ENCODE measurements at regions not wholly inside any gene's neighbourhood (a gene's known extent, or its start where the extent isn't known, plus 50 kb on each side); places are given as distances from the start of the nearest gene placed in this dataset.
"Not testable (repeated sequence)": the region's sequence is repeated elsewhere in the genome, so short reads cannot be mapped to it uniquely, and the experiment has no call there.

- Mint-ChIP-seq H3K9me3 (peaks cover 0 to 2% (median 0%) of the 10 kb centered on the region in 7 donors), H3K36me3 (no peaks in the 10 kb centered on the region), H3K4me3 (no peak overlapping the region), H3K27me3 (no peaks in the 10 kb centered on the region), H3K27ac (no peak overlapping the region), H3K4me1 (no peaks in the 10 kb centered on the region)
- DNase-seq, result no peak
- Histone ChIP-seq H3K9me3 (ENCODE audit: control insufficient read depth in 2 of 2, low read length in 2 of 2) (no peaks in the 10 kb centered on the region), H3K27ac (ENCODE audit: insufficient read depth, low read length, poor library complexity, severe bottlenecking) (no peak overlapping the region), H3K4me3 (ENCODE audit: low read depth, low read length) (no peak overlapping the region), H3K4me1 (ENCODE audit: control insufficient read depth, insufficient read depth, low read length, poor library complexity, severe bottlenecking) (no peaks in the 10 kb centered on the region), H3K36me3 (ENCODE audit: control insufficient read depth, insufficient read depth, low read length) (no peaks in the 10 kb centered on the region), H3K27me3 (ENCODE audit: control insufficient read depth, insufficient read depth, low read length) (no peaks in the 10 kb centered on the region)
- no peak for ATAC-seq (ENCODE audit: low read depth in 2 of 2)
Observed at GRCh38 chrX:128816919-128817318, 706.4 kb downstream of the SMARCA1 start.

- Mint-ChIP-seq H3K36me3 (no peaks in the 10 kb centered on the region), H3K4me3 (no peak overlapping the region), H3K27me3 (no peaks in the 10 kb centered on the region), H3K9me3 (peaks cover 0 to 13% (median 6%) of the 10 kb centered on the region in 7 donors), H3K27ac (no peak overlapping the region), H3K4me1 (no peaks in the 10 kb centered on the region)
- ATAC-seq (ENCODE audit: low read depth in 2 of 2), result no peak
- Histone ChIP-seq H3K4me3 (ENCODE audit: low read depth, low read length) (no peak overlapping the region), H3K27me3 (ENCODE audit: control insufficient read depth, insufficient read depth, low read length) (no peaks in the 10 kb centered on the region), H3K4me1 (ENCODE audit: control insufficient read depth, insufficient read depth, low read length, poor library complexity, severe bottlenecking) (no peaks in the 10 kb centered on the region), H3K9me3 (ENCODE audit: control insufficient read depth in 2 of 2, low read length in 2 of 2) (peaks cover 0 to 6% of the 10 kb centered on the region in 2 experiments), H3K36me3 (ENCODE audit: control insufficient read depth, insufficient read depth, low read length) (no peaks in the 10 kb centered on the region), H3K27ac (ENCODE audit: insufficient read depth, low read length, poor library complexity, severe bottlenecking) (no peak overlapping the region)
- DNase-seq, result peak in 2 of 3 donors; percentile 7 to 10
Observed at GRCh38 chrX:128807367-128807766, 715.9 kb downstream of the SMARCA1 start.

DNA sequence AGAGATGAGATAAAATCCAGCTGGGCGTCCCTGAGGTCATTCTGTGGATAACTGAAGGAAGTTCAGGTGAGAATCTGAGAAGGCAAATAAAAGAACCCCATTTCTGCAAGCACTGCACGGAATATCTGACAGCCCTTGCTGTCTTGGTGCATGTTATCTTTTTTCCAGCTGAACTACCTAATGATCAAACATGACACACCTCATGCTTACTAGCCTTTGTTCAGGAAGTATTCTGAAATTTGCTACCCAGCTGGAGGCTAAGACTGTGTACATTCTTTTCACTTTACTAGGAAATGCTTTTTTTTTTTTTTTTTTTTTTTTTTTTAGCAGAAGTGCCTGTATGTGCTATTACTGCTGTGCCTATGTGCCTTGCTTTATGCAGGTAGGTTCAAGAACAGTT is 718.1 kb downstream of the SMARCA1 start:
- Histone ChIP-seq H3K4me1 (ENCODE audit: control insufficient read depth, insufficient read depth, low read length, poor library complexity, severe bottlenecking) (no peaks in the 10 kb centered on the region), H3K4me3 (ENCODE audit: low read depth, low read length) (no peak overlapping the region), H3K27me3 (ENCODE audit: control insufficient read depth, insufficient read depth, low read length) (no peaks in the 10 kb centered on the region), H3K27ac (ENCODE audit: insufficient read depth, low read length, poor library complexity, severe bottlenecking) (no peak overlapping the region), H3K36me3 (ENCODE audit: control insufficient read depth, insufficient read depth, low read length) (no peaks in the 10 kb centered on the region), H3K9me3 (ENCODE audit: control insufficient read depth in 2 of 2, low read length in 2 of 2) (peaks cover 0 to 6% of the 10 kb centered on the region in 2 experiments)
- no peaks in the 10 kb centered on the region for H3K36me3 Mint-ChIP-seq
- no peak for DNase-seq
- no peaks in the 10 kb centered on the region for H3K4me1 Mint-ChIP-seq
- H3K4me3 Mint-ChIP-seq, result no peak overlapping the region
- H3K27ac Mint-ChIP-seq, result no peak overlapping the region
- peaks cover 0 to 13% (median 6%) of the 10 kb centered on the region in 7 donors for H3K9me3 Mint-ChIP-seq
- no peaks in the 10 kb centered on the region for H3K27me3 Mint-ChIP-seq
- ATAC-seq (ENCODE audit: low read depth in 2 of 2), result no peak

- DNase-seq (no peak), ATAC-seq (ENCODE audit: low read depth in 2 of 2) (no peak)
- Mint-ChIP-seq H3K4me1 (no peaks in the 10 kb centered on the region), H3K27ac (no peak overlapping the region), H3K9me3 (peaks cover 0 to 13% (median 6%) of the 10 kb centered on the region in 7 donors), H3K4me3 (no peak overlapping the region), H3K36me3 (no peaks in the 10 kb centered on the region), H3K27me3 (no peaks in the 10 kb centered on the region)
- Histone ChIP-seq H3K4me1 (ENCODE audit: control insufficient read depth, insufficient read depth, low read length, poor library complexity, severe bottlenecking) (no peaks in the 10 kb centered on the region), H3K36me3 (ENCODE audit: control insufficient read depth, insufficient read depth, low read length) (no peaks in the 10 kb centered on the region), H3K27me3 (ENCODE audit: control insufficient read depth, insufficient read depth, low read length) (no peaks in the 10 kb centered on the region), H3K4me3 (ENCODE audit: low read depth, low read length) (no peak overlapping the region), H3K27ac (ENCODE audit: insufficient read depth, low read length, poor library complexity, severe bottlenecking) (no peak overlapping the region), H3K9me3 (ENCODE audit: control insufficient read depth in 2 of 2, low read length in 2 of 2) (peaks cover 0 to 6% of the 10 kb centered on the region in 2 experiments)
Observed at GRCh38 chrX:128804828-128805227, 718.5 kb downstream of the SMARCA1 start.

DNA sequence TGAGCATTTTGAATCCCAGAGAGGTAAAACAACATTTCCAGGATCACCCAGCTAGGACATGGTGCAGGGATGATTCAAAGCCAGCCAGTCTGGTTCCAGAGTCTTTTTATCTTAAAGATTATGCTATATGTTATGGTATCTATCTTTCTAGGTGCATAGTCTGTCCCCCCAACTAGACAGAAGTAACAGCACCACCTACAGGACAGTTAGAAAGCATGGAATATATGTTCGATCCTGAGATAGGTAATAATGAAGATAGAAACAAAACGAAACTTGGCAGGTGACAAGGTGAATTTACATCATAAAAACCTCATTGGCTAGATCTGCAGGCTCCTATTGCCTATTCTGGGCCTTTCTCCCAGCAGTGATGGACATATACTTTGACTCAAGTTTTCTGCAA is 723.2 kb downstream of the SMARCA1 start:
- no peaks in the 10 kb centered on the region for H3K4me1 Mint-ChIP-seq
- H3K4me3 Mint-ChIP-seq, result no peak overlapping the region

GRCh38 chrX:128783139-128783538 is 730.9 kb upstream of the ACTRT1 start:
- H3K9me3 ChIP-seq (ENCODE audit: control insufficient read depth in 2 of 2, low read length in 2 of 2); H3K9me3 Mint-ChIP-seq; H3K4me3 ChIP-seq (ENCODE audit: low read depth, low read length); H3K27me3 ChIP-seq (ENCODE audit: control insufficient read depth, insufficient read depth, low read length); H3K27ac ChIP-seq (ENCODE audit: insufficient read depth, low read length, poor library complexity, severe bottlenecking); H3K27me3 Mint-ChIP-seq; H3K36me3 Mint-ChIP-seq; H3K4me1 ChIP-seq (ENCODE audit: control insufficient read depth, insufficient read depth, low read length, poor library complexity, severe bottlenecking); ATAC-seq (ENCODE audit: low read depth in 2 of 2); H3K36me3 ChIP-seq (ENCODE audit: control insufficient read depth, insufficient read depth, low read length): not testable (repeated sequence)
- peak in 2 of 3 donors; percentile 13 to 15 for DNase-seq
- Mint-ChIP-seq H3K27ac (peak overlapping the region in 2 of 3 donors; percentile 42 to 52), H3K4me3 (peak overlapping the region in 2 of 4 donors; percentile 79 to 81), H3K4me1 (peaks cover 0 to 30% (median 8%) of the 10 kb centered on the region in 4 donors)

More for the DNA sequence above, 723.2 kb downstream of the SMARCA1 start:
- Histone ChIP-seq H3K27ac (ENCODE audit: insufficient read depth, low read length, poor library complexity, severe bottlenecking) (no peak overlapping the region), H3K4me3 (ENCODE audit: low read depth, low read length) (no peak overlapping the region), H3K4me1 (ENCODE audit: control insufficient read depth, insufficient read depth, low read length, poor library complexity, severe bottlenecking) (no peaks in the 10 kb centered on the region), H3K27me3 (ENCODE audit: control insufficient read depth, insufficient read depth, low read length) (no peaks in the 10 kb centered on the region), H3K9me3 (ENCODE audit: control insufficient read depth in 2 of 2, low read length in 2 of 2) (no peaks in the 10 kb centered on the region), H3K36me3 (ENCODE audit: control insufficient read depth, insufficient read depth, low read length) (no peaks in the 10 kb centered on the region)
- peaks cover 0 to 5% (median 0%) of the 10 kb centered on the region in 7 donors for H3K9me3 Mint-ChIP-seq
- H3K27me3 Mint-ChIP-seq, result no peaks in the 10 kb centered on the region
- DNase-seq, result no peak
- no peak overlapping the region for H3K27ac Mint-ChIP-seq
- ATAC-seq (ENCODE audit: low read depth in 2 of 2), result no peak
- H3K36me3 Mint-ChIP-seq, result no peaks in the 10 kb centered on the region

GRCh38 chrX:128781506-128781905 is 729.3 kb upstream of the ACTRT1 start:
- Histone ChIP-seq H3K27ac (ENCODE audit: insufficient read depth, low read length, poor library complexity, severe bottlenecking) (no peak overlapping the region), H3K36me3 (ENCODE audit: control insufficient read depth, insufficient read depth, low read length) (no peaks in the 10 kb centered on the region), H3K4me1 (ENCODE audit: control insufficient read depth, insufficient read depth, low read length, poor library complexity, severe bottlenecking) (no peaks in the 10 kb centered on the region), H3K4me3 (ENCODE audit: low read depth, low read length) (no peak overlapping the region), H3K27me3 (ENCODE audit: control insufficient read depth, insufficient read depth, low read length) (no peaks in the 10 kb centered on the region), H3K9me3 (ENCODE audit: control insufficient read depth in 2 of 2, low read length in 2 of 2) (no peaks in the 10 kb centered on the region)
- Mint-ChIP-seq H3K9me3 (peaks cover 0 to 9% (median 0%) of the 10 kb centered on the region in 7 donors), H3K27me3 (no peaks in the 10 kb centered on the region), H3K27ac (no peak overlapping the region), H3K4me1 (peaks cover 0 to 30% (median 8%) of the 10 kb centered on the region in 4 donors), H3K36me3 (no peaks in the 10 kb centered on the region), H3K4me3 (peak overlapping the region in 1 of 4 donors; percentile 39)
- no peak for ATAC-seq (ENCODE audit: low read depth in 2 of 2)
- peak in 2 of 3 donors; percentile 16 to 48 for DNase-seq

DNA sequence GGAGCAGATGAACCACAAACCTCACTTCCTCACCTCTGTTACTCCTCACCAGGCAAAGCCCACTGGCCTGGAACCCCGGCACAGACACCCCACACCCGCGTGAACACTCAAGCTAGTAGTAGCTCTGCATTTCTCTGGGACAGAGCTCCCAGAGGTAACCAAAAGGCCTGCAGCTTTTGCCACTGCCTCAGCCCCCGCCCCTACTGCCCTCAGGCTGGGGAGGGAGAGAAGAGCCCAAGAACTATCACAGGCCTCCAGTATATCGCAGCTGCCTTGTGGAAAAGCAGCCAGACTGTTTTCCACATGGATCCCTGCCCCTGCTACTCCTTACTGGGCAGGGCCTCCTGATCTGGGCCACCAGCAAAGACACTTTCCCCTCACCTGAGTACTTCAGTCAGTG is 728.7 kb upstream of the ACTRT1 start:
- no peaks in the 10 kb centered on the region for H3K27me3 Mint-ChIP-seq
- no peak for ATAC-seq (ENCODE audit: low read depth in 2 of 2)
- H3K4me1 Mint-ChIP-seq, result peaks cover 0 to 30% (median 8%) of the 10 kb centered on the region in 4 donors
- Histone ChIP-seq H3K9me3 (ENCODE audit: control insufficient read depth in 2 of 2, low read length in 2 of 2) (no peaks in the 10 kb centered on the region), H3K36me3 (ENCODE audit: control insufficient read depth, insufficient read depth, low read length) (no peaks in the 10 kb centered on the region), H3K4me1 (ENCODE audit: control insufficient read depth, insufficient read depth, low read length, poor library complexity, severe bottlenecking) (no peaks in the 10 kb centered on the region), H3K27ac (ENCODE audit: insufficient read depth, low read length, poor library complexity, severe bottlenecking) (no peak overlapping the region), H3K4me3 (ENCODE audit: low read depth, low read length) (no peak overlapping the region), H3K27me3 (ENCODE audit: control insufficient read depth, insufficient read depth, low read length) (no peaks in the 10 kb centered on the region)
- H3K9me3 Mint-ChIP-seq, result peaks cover 0 to 9% (median 0%) of the 10 kb centered on the region in 7 donors
- no peak for DNase-seq
- no peak overlapping the region for H3K27ac Mint-ChIP-seq
- no peak overlapping the region for H3K4me3 Mint-ChIP-seq
- H3K36me3 Mint-ChIP-seq, result no peaks in the 10 kb centered on the region
